WI38 (cell line): ENCODE measurements at regions not wholly inside any gene's neighbourhood (a gene's known extent, or its start where the extent isn't known, plus 50 kb on each side); places are given as distances from the start of the nearest gene placed in this dataset.

Experiments used
- H3K4me3 ChIP-seq: 2 replicates; pipeline ENCODE4 v1.5.1; 2011; ENCODE audit warnings: low read depth, mild to moderate bottlenecking, control low read depth, low read length
- CTCF ChIP-seq: IDR thresholded peaks from 2 replicates; pipeline ENCODE4 v1.5.1; 2012; ENCODE audit warnings: low read depth, mild to moderate bottlenecking, control low read depth, low read length

GRCh38 chr20:41872930-41873329, 254.8 kb upstream of the CHD6 start:
- no peak overlapping the region for H3K4me3 ChIP-seq
- TF ChIP-seq CTCF = no peak

- no peak for TF ChIP-seq CTCF
- no peak overlapping the region for H3K4me3 ChIP-seq
Measured at GRCh38 chr20:41870869-41871462, 252.8 kb upstream of the CHD6 start.

GRCh38 chr20:41869261-41869660, 251.1 kb upstream of the CHD6 start:
- no peak for TF ChIP-seq CTCF
- no peak overlapping the region for H3K4me3 ChIP-seq

GRCh38 chr20:41865938-41866337, 247.8 kb upstream of the CHD6 start:
- no peak for TF ChIP-seq CTCF
- H3K4me3 ChIP-seq = no peak overlapping the region

GRCh38 chr20:41862476-41862875, 244.3 kb upstream of the CHD6 start:
- H3K4me3 ChIP-seq = no peak overlapping the region
- TF ChIP-seq CTCF = no peak

- H3K4me3 ChIP-seq = no peak overlapping the region
- TF ChIP-seq CTCF = no peak
Measured at GRCh38 chr20:41861772-41862422, 243.7 kb upstream of the CHD6 start.

GRCh38 chr20:41854765-41855164, 236.6 kb upstream of the CHD6 start:
- TF ChIP-seq CTCF = no peak
- no peak overlapping the region for H3K4me3 ChIP-seq
